GM19438 (cell line): ENCODE measurements at regions not wholly inside any gene's neighbourhood (a gene's known extent, or its start where the extent isn't known, plus 50 kb on each side); places are given as distances from the start of the nearest gene placed in this dataset.

Source experiments
- ATAC-seq: cut with Tn5 transposase; IDR thresholded peaks from one replicate; pipeline ENCODE4 v1.9.1; 2021; ENCODE audit warnings: low read depth; ENCODE audit not compliant: unreplicated experiment

GRCh38 chr11:70873736-70874412 lies 378.5 kb downstream of the SHANK2 start:
- ATAC-seq = no peak

- no peak for ATAC-seq
Measured at GRCh38 chr11:70876685-70877084, 375.7 kb downstream of the SHANK2 start.

GRCh38 chr11:70877151-70877550 lies 375.2 kb downstream of the SHANK2 start:
- ATAC-seq = no peak

GRCh38 chr11:70878366-70878765 lies 374.0 kb downstream of the SHANK2 start:
- ATAC-seq = no peak

GRCh38 chr11:70879601-70880285 lies 372.6 kb downstream of the SHANK2 start:
- no peak for ATAC-seq

- ATAC-seq = no peak
Measured at GRCh38 chr11:70880416-70880815, 372.0 kb downstream of the SHANK2 start.

GRCh38 chr11:70881948-70882715 lies 370.2 kb downstream of the SHANK2 start:
- no peak for ATAC-seq

GRCh38 chr11:70882716-70883085 lies 369.7 kb downstream of the SHANK2 start:
- no peak for ATAC-seq

GRCh38 chr11:70883323-70883940 lies 368.9 kb downstream of the SHANK2 start:
- ATAC-seq = no peak

GRCh38 chr11:70883973-70884623 lies 368.3 kb downstream of the SHANK2 start:
- no peak for ATAC-seq

GRCh38 chr11:70885281-70886231 lies 366.8 kb downstream of the SHANK2 start:
- no peak for ATAC-seq

GRCh38 chr11:70886256-70886655 lies 366.1 kb downstream of the SHANK2 start:
- no peak for ATAC-seq

GRCh38 chr11:70886676-70887541 lies 365.5 kb downstream of the SHANK2 start:
- ATAC-seq = no peak

GRCh38 chr11:70887542-70887827 lies 364.9 kb downstream of the SHANK2 start:
- no peak for ATAC-seq

GRCh38 chr11:70888061-70888460 lies 364.3 kb downstream of the SHANK2 start:
- no peak for ATAC-seq

- no peak for ATAC-seq
Measured at GRCh38 chr11:70889411-70889810, 363.0 kb downstream of the SHANK2 start.

GRCh38 chr11:70891844-70892380 lies 360.5 kb downstream of the SHANK2 start:
- ATAC-seq = no peak

GRCh38 chr11:70892889-70893288 lies 359.5 kb downstream of the SHANK2 start:
- no peak for ATAC-seq
